H9 (cell line): ENCODE measurements at regions not wholly inside any gene's neighbourhood (a gene's known extent, or its start where the extent isn't known, plus 50 kb on each side); places are given as distances from the start of the nearest gene placed in this dataset.

Experiments used
- DNase-seq: peaks from one replicate; pipeline ENCODE4 v3.0.0-alpha.2; 2017
- H2AFZ ChIP-seq: one replicate; pipeline ENCODE4 v1.6.1; 2013; ENCODE audit warnings: mild to moderate bottlenecking, low read length, control low read depth, moderate library complexity
- H2AK5ac ChIP-seq: 2 replicates; pipeline ENCODE4 v1.6.1; 2013; ENCODE audit warnings: low read length, control low read depth, mixed read lengths; ENCODE audit not compliant: insufficient read length
- H2BK120ac ChIP-seq: one replicate; pipeline ENCODE4 v1.6.1; 2013; ENCODE audit warnings: low read depth, mild to moderate bottlenecking, low read length, control low read depth, inconsistent platforms; ENCODE audit not compliant: poor library complexity, severe bottlenecking
- H2BK12ac ChIP-seq: 2 replicates; pipeline ENCODE4 v1.6.1; 2013; ENCODE audit warnings: low read length, control low read depth, mixed read lengths, low read depth; ENCODE audit not compliant: insufficient read length
- H2BK15ac ChIP-seq: 2 replicates; pipeline ENCODE4 v1.6.1; 2013; ENCODE audit warnings: low read depth, low read length, control low read depth
- H2BK20ac ChIP-seq: one replicate; pipeline ENCODE4 v1.6.1; 2013; ENCODE audit warnings: low read depth, mild to moderate bottlenecking, low read length, control low read depth, inconsistent platforms; ENCODE audit not compliant: poor library complexity, severe bottlenecking
- H2BK5ac ChIP-seq: 2 replicates; pipeline ENCODE4 v1.6.1; 2013; ENCODE audit warnings: low read length, control low read depth, mixed read lengths; ENCODE audit not compliant: insufficient read length
- H3K14ac ChIP-seq: 2 replicates; pipeline ENCODE4 v1.6.1; 2013; ENCODE audit warnings: low read length, control low read depth; ENCODE audit not compliant: insufficient read depth
- H3K18ac ChIP-seq: 2 replicates; pipeline ENCODE4 v1.6.1; 2013; ENCODE audit warnings: low read depth, mild to moderate bottlenecking, mixed read lengths, low read length, control low read depth; ENCODE audit not compliant: insufficient read length
- H3K23ac ChIP-seq: 2 replicates; pipeline ENCODE4 v1.6.1; 2013; ENCODE audit warnings: low read length, control low read depth, mixed read lengths, low read depth; ENCODE audit not compliant: insufficient read length
- H3K23me2 ChIP-seq: 2 replicates; pipeline ENCODE4 v1.6.1; 2013; ENCODE audit warnings: low read depth, mild to moderate bottlenecking, mixed read lengths, low read length, control low read depth; ENCODE audit not compliant: insufficient read length, poor library complexity, severe bottlenecking
- H3K27ac ChIP-seq: 2 replicates; pipeline ENCODE4 v1.5.1; 2013; ENCODE audit warnings: low read length, control low read depth, mixed read lengths, low read depth; ENCODE audit not compliant: insufficient read length
- H3K27me3 ChIP-seq: 2 replicates; pipeline ENCODE4 v1.6.1; 2013; ENCODE audit warnings: low read length, control low read depth, inconsistent platforms; ENCODE audit not compliant: insufficient read depth
- H3K4ac ChIP-seq: 2 replicates; pipeline ENCODE4 v1.6.1; 2013; ENCODE audit warnings: low read depth, mild to moderate bottlenecking, control low read depth, inconsistent platforms, low read length, moderate library complexity
- H3K4me1 ChIP-seq: 2 replicates; pipeline ENCODE4 v1.6.1; 2013; ENCODE audit warnings: low read length, control low read depth, inconsistent platforms; ENCODE audit not compliant: insufficient read depth
- H3K4me2 ChIP-seq: 2 replicates; pipeline ENCODE4 v1.6.1; 2013; ENCODE audit warnings: low read length, control low read depth, mixed read lengths; ENCODE audit not compliant: insufficient read length, insufficient read depth
- H3K56ac ChIP-seq: 2 replicates; pipeline ENCODE4 v1.6.1; 2013; ENCODE audit warnings: low read depth, mild to moderate bottlenecking, mixed read lengths, low read length, control low read depth; ENCODE audit not compliant: insufficient read length
- H3K79me1 ChIP-seq: 2 replicates; pipeline ENCODE4 v1.6.1; 2013; ENCODE audit warnings: low read depth, mild to moderate bottlenecking, moderate library complexity, low read length, control low read depth, inconsistent platforms; ENCODE audit not compliant: insufficient read depth, poor library complexity, severe bottlenecking
- H3K79me2 ChIP-seq: 2 replicates; pipeline ENCODE4 v1.6.1; 2013; ENCODE audit warnings: low read length, control low read depth, inconsistent platforms; ENCODE audit not compliant: insufficient read depth
- H3K9ac ChIP-seq: 2 replicates; pipeline ENCODE4 v1.6.1; 2013; ENCODE audit warnings: low read length, control low read depth, mixed read lengths; ENCODE audit not compliant: insufficient read length; ENCODE audit errors: extremely low read depth
- H3K9me3 ChIP-seq: one replicate; pipeline ENCODE4 v1.6.1; 2013; ENCODE audit warnings: low read depth, low read length, inconsistent platforms; ENCODE audit not compliant: control insufficient read depth
- H3T11ph ChIP-seq: one replicate; pipeline ENCODE4 v1.6.1; 2013; ENCODE audit warnings: mild to moderate bottlenecking, low read length, control low read depth, inconsistent platforms
- H4K20me1 ChIP-seq: one replicate; pipeline ENCODE4 v1.6.1; 2013; ENCODE audit not compliant: control insufficient read depth, insufficient read length, insufficient read depth
- H4K5ac ChIP-seq: 2 replicates; pipeline ENCODE4 v1.6.1; 2013; ENCODE audit warnings: low read depth, mild to moderate bottlenecking, mixed read lengths, low read length, control low read depth; ENCODE audit not compliant: insufficient read length
- H4K8ac ChIP-seq: replicated peaks from 2 replicates; pipeline ENCODE4 v1.6.1; 2013; ENCODE audit warnings: low read length, control low read depth, mixed read lengths, low read depth; ENCODE audit not compliant: insufficient read length
- H4K91ac ChIP-seq: 2 replicates; pipeline ENCODE4 v1.6.1; 2013; ENCODE audit warnings: low read depth, mild to moderate bottlenecking, moderate library complexity, mixed read lengths, low read length, control low read depth; ENCODE audit not compliant: insufficient read length
- H3K27ac Mint-ChIP-seq, 3 experiments: 2 replicates in 2 of 3; 3 replicates in 1 of 3; pipeline ENCODE4 v1.8.0; 2020 to 2021; ENCODE audit warnings: mixed read lengths in 3 of 3, mild to moderate bottlenecking in 1 of 3, moderate library complexity in 1 of 3
- H3K27me3 Mint-ChIP-seq: 2 replicates; pipeline ENCODE4 v1.8.0; 2021; ENCODE audit warnings: low read depth, mild to moderate bottlenecking, moderate library complexity, mixed read lengths
- H3K36me3 Mint-ChIP-seq, 3 experiments: 2 replicates in 2 of 3; 3 replicates in 1 of 3; pipeline ENCODE4 v1.8.0; 2020 to 2021; ENCODE audit warnings: low read depth in 3 of 3, mixed read lengths in 3 of 3; ENCODE audit not compliant: insufficient read depth in 1 of 3
- H3K4me1 Mint-ChIP-seq, 2 experiments: 2 replicates each; pipeline ENCODE4 v1.8.0; 2020; ENCODE audit warnings: mixed read lengths in 2 of 2
- H3K4me3 Mint-ChIP-seq, 2 experiments: 2 replicates in 1 of 2; 3 replicates in 1 of 2; pipeline ENCODE4 v1.8.0; 2020 to 2021; ENCODE audit warnings: mild to moderate bottlenecking in 2 of 2, mixed read lengths in 2 of 2, moderate library complexity in 1 of 2
- H3K9me3 Mint-ChIP-seq, 2 experiments: 2 replicates in 1 of 2; 3 replicates in 1 of 2; pipeline ENCODE4 v1.8.0; 2020; ENCODE audit warnings: mild to moderate bottlenecking in 2 of 2, mixed read lengths in 2 of 2, moderate library complexity in 1 of 2
- CTCF ChIP-seq: fragments of 200-600 bp; sonication (generic); conservative IDR thresholded peaks from 3 replicates; pipeline ENCODE4 v1.8.0; 2021; ENCODE audit warnings: antibody characterized with exemption, mild to moderate bottlenecking
- whole genome bisulfite sequencing: extraction: QIAGEN DNeasy Blood & Tissue Kit; methylation state at CpG from one replicate; pipeline ENCODE4 v1.1.7; 2013; ENCODE audit warnings: missing lambda C conversion rate, low lambda C conversion rate, mixed read lengths; ENCODE audit not compliant: insufficient read length; ENCODE audit errors: extremely low coverage; 5-methylcytosine and 5-hydroxymethylcytosine counted together

GRCh38 chr12:85693093-85693665, 143.0 kb downstream of the RASSF9 start:
- Mint-ChIP-seq H3K4me1 (peaks cover 13% of the 10 kb centered on the region in 2 experiments), H3K9me3 (no peaks in the 10 kb centered on the region), H3K27me3 (no peaks in the 10 kb centered on the region), H3K4me3 (no peak overlapping the region), H3K36me3 (no peaks in the 10 kb centered on the region), H3K27ac (peak overlapping the region in 1 of 3 experiments; percentile 49; a peak in 1 of 7 replicates)
- H2AFZ ChIP-seq = no peak overlapping the region
- H2BK120ac ChIP-seq = no peak overlapping the region
- no peak overlapping the region for H3K18ac ChIP-seq
- peaks cover 5% of the 10 kb centered on the region for H3K4me1 ChIP-seq
- H2BK5ac ChIP-seq = no peak overlapping the region
- H2BK15ac ChIP-seq = no peak overlapping the region
- H3K56ac ChIP-seq = no peak overlapping the region
- no peak overlapping the region for H2BK20ac ChIP-seq
- H4K20me1 ChIP-seq = no peaks in the 10 kb centered on the region
- H3K9me3 ChIP-seq = no peaks in the 10 kb centered on the region
- no peaks in the 10 kb centered on the region for H3K23me2 ChIP-seq
- H3K4ac ChIP-seq = no peak overlapping the region
- H3K27ac ChIP-seq = no peak overlapping the region
- no peak for DNase-seq
- no peak overlapping the region for H4K8ac ChIP-seq
- no peaks in the 10 kb centered on the region for H3K79me2 ChIP-seq
- H3T11ph ChIP-seq = no peak overlapping the region
- no peak overlapping the region for H4K5ac ChIP-seq
- TF ChIP-seq CTCF = no peak
- H4K91ac ChIP-seq = no peak overlapping the region
- no peak overlapping the region for H2BK12ac ChIP-seq
- no peak overlapping the region for H3K9ac ChIP-seq
- no peaks in the 10 kb centered on the region for H3K79me1 ChIP-seq
- no peak overlapping the region for H2AK5ac ChIP-seq
- no peak overlapping the region for H3K14ac ChIP-seq
- no peak overlapping the region for H3K4me2 ChIP-seq
- H3K27me3 ChIP-seq = no peaks in the 10 kb centered on the region
- no peak overlapping the region for H3K23ac ChIP-seq
- no CpG with 5 or more reads among the region's 3 CpGs for WGBS
